CD4-positive, alpha-beta T cell treated with Interleukin-4 for 1 hour (primary cell): ENCODE measurements at regions not wholly inside any gene's neighbourhood (a gene's known extent, or its start where the extent isn't known, plus 50 kb on each side); places are given as distances from the start of the nearest gene placed in this dataset.

Experiments used
- DNase-seq, 2 donors: peaks; one replicate each; pipeline ENCODE4 v3.0.0-alpha.2; 2020 to 2022

GRCh38 chr3:110567029-110567428 is 504.6 kb upstream of the NECTIN3 start:
- DNase-seq: no peak

- no peak for DNase-seq
Observed at GRCh38 chr3:110568246-110568645, 503.4 kb upstream of the NECTIN3 start.

- DNase-seq: no peak
Observed at GRCh38 chr3:110569073-110569472, 502.5 kb upstream of the NECTIN3 start.

GRCh38 chr3:110575702-110576101 is 495.9 kb upstream of the NECTIN3 start:
- DNase-seq: no peak

GRCh38 chr3:110576960-110577359 is 494.7 kb upstream of the NECTIN3 start:
- no peak for DNase-seq

GRCh38 chr3:110577854-110578253 is 493.8 kb upstream of the NECTIN3 start:
- DNase-seq: no peak

GRCh38 chr3:110579840-110580550 is 491.6 kb upstream of the NECTIN3 start:
- no peak for DNase-seq

GRCh38 chr3:110583373-110583935 is 488.2 kb upstream of the NECTIN3 start:
- DNase-seq: no peak

- no peak for DNase-seq
Observed at GRCh38 chr3:110588906-110589305, 482.7 kb upstream of the NECTIN3 start.

GRCh38 chr3:110589341-110589740 is 482.3 kb upstream of the NECTIN3 start:
- DNase-seq: no peak

GRCh38 chr3:110593749-110594148 is 477.9 kb upstream of the NECTIN3 start:
- DNase-seq: no peak

GRCh38 chr3:110598847-110599490 is 472.6 kb upstream of the NECTIN3 start:
- no peak for DNase-seq

GRCh38 chr3:110608566-110608965 is 463.1 kb upstream of the NECTIN3 start:
- no peak for DNase-seq

- DNase-seq: no peak
Observed at GRCh38 chr3:110612045-110612444, 459.6 kb upstream of the NECTIN3 start.

- DNase-seq: no peak
Observed at GRCh38 chr3:110614186-110614585, 457.4 kb upstream of the NECTIN3 start.

GRCh38 chr3:110615454-110615853 is 456.2 kb upstream of the NECTIN3 start:
- DNase-seq: no peak

GRCh38 chr3:110618512-110619226 is 452.9 kb upstream of the NECTIN3 start:
- DNase-seq: no peak

GRCh38 chr3:110620118-110620517 is 451.5 kb upstream of the NECTIN3 start:
- DNase-seq: no peak

- peak in 1 of 2 donors; percentile 14 for DNase-seq
Observed at GRCh38 chr3:110623571-110623970, 448.0 kb upstream of the NECTIN3 start.

GRCh38 chr3:110624576-110624975 is 447.0 kb upstream of the NECTIN3 start:
- no peak for DNase-seq

- DNase-seq: no peak
Observed at GRCh38 chr3:110625201-110625747, 446.3 kb upstream of the NECTIN3 start.

- peak; percentile 15 to 58 for DNase-seq
Observed at GRCh38 chr3:110626652-110627111, 444.9 kb upstream of the NECTIN3 start.

- no peak for DNase-seq
Observed at GRCh38 chr3:110628650-110629301, 442.8 kb upstream of the NECTIN3 start.
